ENCODE measurements at regions not wholly inside any gene's neighbourhood (a gene's known extent, or its start where the extent isn't known, plus 50 kb on each side); places are given as distances from the start of the nearest gene placed in this dataset.

GRCh38 chr2:173574324-173575112 is 219.8 kb downstream of the CDCA7 start:
- TF ChIP-seq CTCF (IDR thresholded peaks at IDR 0.05; ENCODE audit: low read depth, low read length), result no peak
- no peak overlapping the region for H3K4me3 ChIP-seq (ENCODE audit: low read depth, low read length)

- no peak for TF ChIP-seq CTCF (IDR thresholded peaks at IDR 0.05; ENCODE audit: low read depth, low read length)
These were observed 223.9 kb downstream of the CDCA7 start for GRCh38 chr2:173578404-173579107.

GRCh38 chr2:173580351-173580750 is 225.7 kb downstream of the CDCA7 start:
- H3K4me3 ChIP-seq (ENCODE audit: low read depth, low read length), result no peak overlapping the region
- no peak for TF ChIP-seq CTCF (IDR thresholded peaks at IDR 0.05; ENCODE audit: low read depth, low read length)

More at GRCh38 chr2:173578404-173579107, 223.9 kb downstream of the CDCA7 start:
- no peak overlapping the region for H3K4me3 ChIP-seq (ENCODE audit: low read depth, low read length)

- H3K4me3 ChIP-seq (ENCODE audit: low read depth, low read length), result no peak overlapping the region
- no peak for TF ChIP-seq CTCF (IDR thresholded peaks at IDR 0.05; ENCODE audit: low read depth, low read length)
These were observed 226.3 kb downstream of the CDCA7 start for GRCh38 chr2:173580956-173581355.

- TF ChIP-seq CTCF (IDR thresholded peaks at IDR 0.05; ENCODE audit: low read depth, low read length), result no peak
- H3K4me3 ChIP-seq (ENCODE audit: low read depth, low read length), result no peak overlapping the region
These were observed 228.5 kb downstream of the CDCA7 start for GRCh38 chr2:173583196-173583595.

- H3K4me3 ChIP-seq (ENCODE audit: low read depth, low read length), result no peak overlapping the region
- TF ChIP-seq CTCF (IDR thresholded peaks at IDR 0.05; ENCODE audit: low read depth, low read length), result no peak
These were observed 229.3 kb downstream of the CDCA7 start for GRCh38 chr2:173584000-173584399.

All from WI38 (cell line).